GM18873 (cell line): ENCODE measurements at regions not wholly inside any gene's neighbourhood (a gene's known extent, or its start where the extent isn't known, plus 50 kb on each side); places are given as distances from the start of the nearest gene placed in this dataset.

Experiments used
- ATAC-seq: cut with Tn5 transposase; IDR thresholded peaks from one replicate; pipeline ENCODE4 v1.9.1; 2021; ENCODE audit warnings: mild to moderate bottlenecking, moderate library complexity, moderate number of reproducible peaks; ENCODE audit not compliant: unreplicated experiment, low FRiP score

DNA sequence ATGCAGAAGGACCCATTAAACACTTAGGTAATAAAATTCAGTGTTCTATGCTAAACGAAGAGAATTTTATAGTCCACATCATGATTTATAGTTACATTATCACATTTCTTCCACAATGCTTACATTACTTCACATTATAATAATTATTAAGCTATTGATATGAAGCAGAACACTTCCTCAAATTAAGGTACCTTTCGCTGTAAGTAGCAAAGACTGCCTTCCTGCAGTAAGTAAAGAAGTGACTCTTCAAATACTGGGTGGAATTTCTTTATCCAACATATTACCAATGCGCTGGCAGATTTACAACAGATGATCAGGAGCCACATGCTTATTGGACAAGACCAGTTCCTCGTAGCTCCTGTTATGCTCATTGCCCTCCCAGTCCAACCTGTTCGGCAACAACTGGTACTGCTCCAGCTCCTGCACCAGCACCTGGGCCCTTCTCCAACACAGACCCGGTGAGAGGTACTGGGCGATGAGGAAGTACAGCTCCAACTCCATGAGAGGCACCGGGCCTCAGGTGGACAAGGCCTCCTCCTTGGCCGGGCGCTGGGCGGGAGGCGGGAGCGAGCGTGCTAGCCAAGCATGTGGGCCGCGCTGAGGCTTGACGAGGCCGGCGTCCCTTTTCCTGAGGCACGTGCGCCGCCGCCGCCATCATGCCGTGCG lies 210.7 kb upstream of the ATP2B1 start:
- no peak for ATAC-seq

DNA sequence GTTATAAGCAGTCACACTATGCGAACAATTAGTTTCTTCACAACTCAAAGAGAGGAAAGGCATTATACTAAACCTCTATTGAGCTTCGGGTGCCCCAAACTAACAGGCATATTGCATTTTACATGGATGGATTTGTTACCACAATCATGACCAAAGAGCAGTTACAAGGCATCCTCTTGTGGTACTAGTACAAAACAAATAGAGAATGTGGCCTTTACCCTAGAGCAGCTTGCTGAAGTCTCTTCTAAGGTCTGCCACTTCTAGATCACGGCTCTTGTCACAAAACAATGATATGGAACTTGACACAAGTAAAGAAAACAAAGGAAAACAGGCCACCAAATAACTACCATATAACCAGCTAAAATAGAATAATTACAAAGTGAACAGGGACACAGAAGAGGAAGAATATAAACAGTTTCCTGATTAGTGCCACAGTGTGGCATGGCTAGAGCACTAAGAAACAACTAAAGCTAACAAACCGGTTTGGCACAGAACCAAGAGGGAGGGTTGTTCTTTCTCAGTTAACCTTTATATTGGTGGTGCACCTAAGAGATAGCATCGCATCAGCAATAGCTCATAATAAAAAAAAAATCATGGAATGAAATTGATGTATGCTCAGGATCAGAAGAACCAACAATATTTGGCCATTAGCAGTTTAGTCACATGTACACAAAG lies 209.7 kb upstream of the ATP2B1 start:
- ATAC-seq = no peak

DNA sequence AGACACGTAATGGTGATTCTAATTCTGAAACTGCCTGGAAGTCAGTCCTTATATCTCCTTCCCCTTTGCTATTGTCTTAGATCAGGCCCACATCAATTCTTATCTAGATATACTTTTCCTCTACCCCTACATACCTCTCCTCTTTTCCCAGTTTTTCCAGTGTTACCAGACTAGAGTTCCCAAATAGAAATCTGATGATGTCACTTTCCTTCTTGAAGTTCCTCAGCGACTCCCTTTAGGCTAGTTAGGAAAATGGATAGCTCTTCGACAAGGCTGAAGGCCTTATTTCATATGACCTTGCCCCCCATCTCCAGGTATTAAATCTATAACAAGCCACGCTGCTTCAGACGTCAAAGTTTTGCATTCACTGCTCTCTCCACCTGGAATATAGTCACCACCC lies 201.1 kb upstream of the ATP2B1 start:
- no peak for ATAC-seq

DNA sequence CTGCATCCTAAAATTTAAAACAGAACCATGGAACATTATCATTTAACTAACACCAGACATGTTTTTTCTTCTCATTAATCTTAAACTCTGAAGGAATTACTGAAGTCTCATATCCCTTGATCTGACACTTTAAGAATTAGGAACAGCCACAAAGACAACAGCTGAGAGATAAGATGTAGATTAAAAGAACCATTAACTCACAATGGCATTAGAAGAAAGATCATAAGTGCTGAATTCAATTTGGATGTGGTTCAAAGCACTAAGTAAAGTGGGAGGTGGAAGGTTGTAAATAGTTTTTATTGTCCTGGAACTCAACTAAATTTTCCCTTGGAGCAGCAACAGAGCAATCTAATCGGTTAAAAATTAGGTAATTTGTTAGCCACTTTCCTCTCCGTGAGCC lies 199.0 kb upstream of the ATP2B1 start:
- ATAC-seq = no peak

DNA sequence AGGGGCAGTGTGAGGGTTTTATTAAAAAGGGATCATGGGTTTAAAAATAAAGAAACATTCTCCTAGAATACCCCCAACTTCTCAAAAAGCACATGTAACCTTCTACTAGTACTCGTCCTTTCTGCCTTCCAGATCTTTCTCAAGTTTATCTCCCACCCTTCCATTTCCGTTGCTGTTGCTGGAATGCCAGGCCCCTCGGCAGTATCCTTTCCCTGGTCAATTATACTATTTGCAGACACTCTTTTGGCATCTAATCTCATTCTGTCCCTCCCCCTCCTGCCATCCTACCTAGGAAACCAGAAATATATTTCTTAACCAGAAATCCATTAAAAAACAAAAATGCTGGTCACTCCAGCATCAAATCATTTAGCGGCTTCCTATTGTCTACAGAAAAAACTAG lies 198.2 kb upstream of the ATP2B1 start:
- no peak for ATAC-seq

DNA sequence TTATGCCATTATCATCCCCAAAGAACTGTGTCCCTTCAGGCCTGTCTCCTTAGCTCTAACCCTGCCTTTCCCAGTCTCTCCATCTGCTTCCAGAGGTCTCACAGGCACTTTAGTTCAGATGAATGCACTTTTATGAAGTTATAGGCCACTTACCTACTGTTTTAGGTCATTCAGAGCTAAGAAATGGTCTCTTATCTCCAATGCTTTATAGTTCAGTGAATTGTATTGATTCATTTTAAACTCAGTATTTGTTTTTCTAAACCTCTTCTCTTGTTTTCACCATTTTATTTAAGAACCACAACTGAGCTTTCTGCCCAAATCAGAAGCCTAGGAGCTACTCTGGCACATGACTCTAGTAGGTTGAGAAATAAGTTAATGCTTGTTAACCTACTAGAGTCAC lies 197.5 kb upstream of the ATP2B1 start:
- no peak for ATAC-seq

DNA sequence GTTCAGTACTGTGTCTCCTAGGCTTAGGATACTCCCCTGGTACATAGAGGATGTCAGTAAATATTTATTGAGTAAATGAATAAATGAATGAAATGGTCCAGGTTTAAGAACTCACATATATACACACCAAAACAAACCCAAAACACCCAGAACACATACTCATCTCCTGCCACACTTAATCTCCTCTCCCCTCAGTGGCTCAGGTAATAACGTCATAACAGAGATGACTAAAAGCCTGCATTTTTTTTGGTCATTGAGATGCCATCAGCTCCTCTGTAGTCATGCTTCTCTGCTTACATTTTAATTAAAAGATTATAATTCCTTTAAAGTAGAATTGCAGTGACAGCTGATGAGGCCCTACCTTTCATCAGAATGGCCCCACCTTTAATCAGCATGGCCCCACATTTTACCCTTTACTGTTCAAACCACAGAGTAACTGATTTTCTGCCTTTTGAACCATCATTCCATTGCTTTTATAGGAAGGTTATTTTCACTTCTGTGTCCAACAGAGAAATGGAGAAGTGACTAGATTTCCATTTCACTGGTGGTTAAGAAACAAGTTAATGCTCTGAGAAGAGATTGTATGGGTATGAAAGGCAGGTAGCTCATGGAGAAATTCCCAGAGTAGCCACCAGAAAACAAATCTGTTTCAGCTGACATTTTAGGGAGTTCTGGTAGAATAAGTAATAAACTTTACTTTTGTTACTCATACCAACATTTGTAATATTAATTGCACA lies 193.4 kb upstream of the ATP2B1 start:
- ATAC-seq = no peak

DNA sequence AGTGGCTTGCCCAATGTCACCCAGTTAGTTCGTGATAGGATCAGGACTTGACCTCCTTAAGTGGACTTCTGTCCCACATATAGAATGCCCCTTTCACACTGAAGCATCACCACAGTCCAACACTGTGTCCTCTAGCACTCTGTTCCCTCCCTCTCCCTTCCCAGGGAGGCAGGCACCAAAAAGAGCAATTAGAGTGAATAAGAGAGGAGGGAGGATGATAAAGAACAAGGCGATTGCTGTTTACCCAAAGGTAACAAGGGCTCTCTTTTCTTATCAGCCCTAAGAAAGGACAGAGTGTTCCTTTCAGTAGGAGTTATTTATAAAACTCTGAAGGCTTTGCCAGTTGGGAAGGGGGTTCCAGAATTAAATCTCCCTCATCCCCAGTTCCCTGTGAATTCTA lies 192.7 kb upstream of the ATP2B1 start:
- no peak for ATAC-seq

DNA sequence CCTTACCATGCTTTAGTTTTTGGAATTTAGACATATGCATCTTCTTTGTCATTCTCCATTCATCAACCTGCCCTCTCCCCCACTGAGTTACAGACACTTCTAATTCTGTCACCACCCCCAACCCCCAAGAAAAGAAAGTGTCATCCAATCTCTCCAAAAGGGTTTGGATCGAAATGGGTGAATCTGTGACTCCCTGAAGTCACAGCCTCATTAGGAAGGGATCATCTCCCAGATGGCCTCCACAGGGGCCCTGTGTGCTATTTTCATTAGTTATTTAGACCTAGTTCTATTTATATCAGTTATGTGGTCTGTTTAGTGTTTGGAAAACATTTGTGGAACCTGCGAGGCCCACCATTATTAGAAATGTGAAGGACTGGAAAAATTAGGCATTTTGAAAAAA lies 191.0 kb upstream of the ATP2B1 start:
- ATAC-seq = no peak

DNA sequence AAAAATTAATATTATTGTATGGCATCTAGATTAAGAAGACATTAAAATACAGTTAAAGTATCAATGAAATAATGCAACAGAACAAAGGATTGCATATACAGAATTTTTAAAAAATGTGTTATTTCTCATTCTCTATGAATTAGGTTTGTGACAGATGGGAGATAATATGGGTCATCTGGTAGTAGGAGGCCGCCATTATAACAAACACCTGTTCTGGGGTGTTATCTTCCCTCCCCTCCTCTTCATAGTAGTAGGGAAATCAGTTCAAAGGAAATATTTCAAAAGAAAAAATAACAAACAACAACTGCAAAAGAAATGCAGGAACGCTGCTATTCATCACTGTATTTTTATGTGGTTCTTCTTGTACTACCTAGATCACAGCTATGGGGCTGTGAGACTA lies 187.0 kb upstream of the ATP2B1 start:
- no peak for ATAC-seq

DNA sequence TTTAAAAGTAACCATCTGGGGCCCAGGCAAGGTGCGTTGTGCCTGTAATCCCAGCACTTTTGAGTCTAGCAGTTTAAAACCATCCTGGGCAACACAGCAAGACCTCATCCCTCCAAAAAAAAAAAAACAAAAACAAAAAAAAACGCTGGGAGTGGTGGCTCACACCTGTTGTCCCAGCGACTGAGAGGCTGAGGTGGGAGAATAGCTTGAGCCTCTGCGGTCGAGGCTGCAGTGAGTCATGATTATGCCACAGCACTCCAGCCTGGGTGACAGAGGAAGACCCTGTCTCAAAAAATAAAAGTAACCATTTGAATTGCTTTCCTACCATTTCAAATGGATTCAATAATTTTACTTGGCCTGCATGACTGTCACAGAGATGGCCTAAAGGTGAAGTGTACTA lies 186.5 kb upstream of the ATP2B1 start:
- no peak for ATAC-seq

DNA sequence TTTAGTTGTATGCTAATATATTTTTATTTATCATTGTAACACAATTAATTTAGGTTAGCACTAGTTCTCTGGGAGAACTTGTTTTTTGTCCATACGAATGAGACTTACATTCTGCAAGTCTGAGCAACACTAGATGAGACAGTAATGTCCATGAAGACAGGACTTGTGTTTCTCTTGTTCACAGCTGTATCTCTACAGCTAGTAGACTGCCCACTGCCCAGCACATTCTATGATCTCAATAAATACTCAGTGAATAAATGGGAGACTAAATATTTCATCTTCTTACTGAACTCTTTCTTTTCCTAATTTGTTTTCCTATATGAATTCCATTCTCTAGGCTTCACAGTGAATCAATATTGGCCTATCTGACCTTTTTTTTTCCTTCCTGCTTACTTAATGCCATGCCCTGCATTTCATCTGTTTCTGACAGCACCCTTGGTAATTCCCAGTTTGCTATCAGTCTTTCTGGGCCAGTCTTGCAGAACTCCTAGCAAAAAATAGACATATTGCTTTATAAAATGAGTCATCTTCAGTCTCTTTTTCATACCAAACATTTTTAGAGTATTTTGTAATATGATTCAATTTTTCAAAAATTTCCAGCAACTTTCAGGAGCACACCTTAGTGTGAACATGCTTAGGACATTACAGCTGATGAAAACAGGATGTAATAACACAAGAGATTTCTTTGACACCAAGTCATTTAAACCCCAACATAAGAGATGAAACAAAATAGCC lies 185.5 kb upstream of the ATP2B1 start:
- ATAC-seq = no peak

DNA sequence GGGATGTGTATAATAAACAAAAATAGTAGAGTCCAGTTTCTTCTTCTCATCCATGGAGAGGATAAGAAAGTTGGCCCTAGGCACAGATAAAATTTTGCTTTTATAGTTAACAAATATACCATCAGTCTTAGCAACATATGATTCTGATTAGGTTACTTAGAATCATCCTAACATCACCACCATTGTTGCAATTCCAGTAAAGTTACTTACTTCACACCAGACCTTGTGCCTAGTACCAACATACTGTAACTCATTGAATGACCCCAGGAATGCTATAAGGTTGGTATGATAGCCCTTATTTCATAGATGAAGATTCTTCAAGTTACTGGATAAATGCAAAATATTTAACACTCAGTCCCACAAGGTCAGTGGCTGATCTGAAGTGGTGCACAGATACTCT lies 183.8 kb upstream of the ATP2B1 start:
- no peak for ATAC-seq

DNA sequence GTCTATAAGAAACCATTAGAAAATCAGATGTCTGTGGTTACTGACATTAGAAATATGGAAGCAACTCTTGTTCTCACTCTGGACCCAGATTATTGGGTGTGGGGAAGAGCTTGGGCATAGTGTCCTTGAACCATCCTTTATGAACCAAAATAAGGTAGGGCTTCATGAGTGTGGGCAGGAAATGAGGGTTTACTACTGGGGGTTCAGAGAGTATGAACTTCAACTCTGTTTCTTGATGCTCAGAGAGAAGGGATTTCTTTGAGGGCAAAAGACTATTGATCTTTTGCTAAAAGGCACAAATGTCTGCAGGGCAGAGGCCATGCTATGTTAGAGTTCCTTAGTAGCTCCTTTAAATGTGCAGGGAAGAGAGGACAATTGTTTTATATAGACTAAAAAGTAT lies 183.3 kb upstream of the ATP2B1 start:
- ATAC-seq = no peak

DNA sequence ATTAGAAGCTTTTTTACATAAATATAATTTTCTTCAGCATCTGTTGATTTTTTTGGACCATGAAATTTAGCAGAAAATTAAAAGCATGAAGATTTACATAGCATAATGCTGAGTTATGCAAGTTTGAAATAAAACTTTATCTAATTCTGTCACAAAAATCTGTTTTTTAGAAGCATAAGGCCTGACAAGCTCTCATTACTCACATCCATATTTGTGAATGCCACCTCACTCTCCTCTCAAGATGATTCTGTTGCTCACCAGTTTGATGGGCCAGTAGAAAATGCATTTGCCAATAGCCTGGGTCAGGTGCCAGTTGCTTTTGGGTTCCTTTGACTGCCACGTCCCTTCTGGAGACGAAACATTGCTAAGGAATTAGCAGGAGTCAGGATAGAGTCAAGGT lies 181.5 kb upstream of the ATP2B1 start:
- no peak for ATAC-seq

DNA sequence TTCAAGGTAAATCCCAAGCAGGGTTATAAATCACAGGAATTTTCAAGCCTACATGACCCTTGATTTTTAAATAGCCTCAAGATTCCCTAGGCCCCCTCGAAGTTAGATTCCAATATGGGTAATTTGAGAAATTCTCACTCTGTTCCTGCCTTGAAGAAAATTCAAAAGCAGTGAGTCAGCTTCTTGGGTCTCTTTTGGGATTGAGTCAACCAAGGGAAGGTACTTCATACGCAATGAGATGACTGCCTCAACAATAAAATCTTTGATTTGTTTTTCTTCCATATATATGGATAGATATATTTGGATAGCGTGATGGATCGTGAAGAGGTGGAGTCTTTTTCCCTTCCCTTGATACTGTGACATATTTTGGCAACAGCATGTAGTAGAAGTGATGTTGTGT lies 180.4 kb upstream of the ATP2B1 start:
- ATAC-seq = no peak

DNA sequence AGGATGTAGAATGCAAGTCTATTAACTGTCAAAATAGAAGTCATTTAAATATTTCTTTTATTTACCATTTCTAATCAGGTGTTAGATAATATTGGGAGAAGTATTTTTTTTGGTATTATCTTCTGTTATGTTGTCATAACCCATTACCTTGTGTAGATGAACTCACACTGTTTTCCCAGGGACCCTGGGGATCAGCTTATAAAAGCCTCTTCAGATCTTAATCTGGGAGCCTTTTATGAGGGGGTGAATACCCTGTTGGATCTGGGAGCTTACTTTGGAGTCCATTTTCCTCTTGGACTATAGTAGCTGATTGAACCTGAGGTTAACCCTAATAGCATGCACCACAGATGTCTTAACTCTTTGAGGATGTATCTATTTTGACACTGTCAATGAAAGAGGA lies 176.3 kb upstream of the ATP2B1 start:
- ATAC-seq = no peak

DNA sequence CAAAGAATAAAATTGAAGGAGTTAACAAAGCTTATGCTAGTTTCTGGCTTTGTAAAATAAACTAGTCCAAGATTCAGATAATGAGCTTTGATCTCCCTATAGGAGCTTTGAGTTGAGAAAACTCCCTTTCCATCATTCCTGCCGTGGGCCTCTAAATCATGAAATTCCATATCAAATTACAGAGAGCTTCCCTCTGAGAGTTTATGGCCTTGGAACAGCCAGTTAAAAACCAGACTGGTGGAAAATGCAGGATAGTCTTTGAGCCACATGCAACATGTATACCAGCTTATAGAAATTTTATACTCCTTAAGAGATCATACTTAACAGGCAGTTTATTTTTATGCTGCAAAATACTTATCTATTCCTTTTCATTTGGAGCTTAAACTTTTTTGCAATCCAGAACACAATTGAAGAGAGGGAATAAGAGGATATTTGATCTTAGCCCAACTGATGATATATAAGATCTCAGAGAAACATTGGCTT lies 175.8 kb upstream of the ATP2B1 start:
- no peak for ATAC-seq

DNA sequence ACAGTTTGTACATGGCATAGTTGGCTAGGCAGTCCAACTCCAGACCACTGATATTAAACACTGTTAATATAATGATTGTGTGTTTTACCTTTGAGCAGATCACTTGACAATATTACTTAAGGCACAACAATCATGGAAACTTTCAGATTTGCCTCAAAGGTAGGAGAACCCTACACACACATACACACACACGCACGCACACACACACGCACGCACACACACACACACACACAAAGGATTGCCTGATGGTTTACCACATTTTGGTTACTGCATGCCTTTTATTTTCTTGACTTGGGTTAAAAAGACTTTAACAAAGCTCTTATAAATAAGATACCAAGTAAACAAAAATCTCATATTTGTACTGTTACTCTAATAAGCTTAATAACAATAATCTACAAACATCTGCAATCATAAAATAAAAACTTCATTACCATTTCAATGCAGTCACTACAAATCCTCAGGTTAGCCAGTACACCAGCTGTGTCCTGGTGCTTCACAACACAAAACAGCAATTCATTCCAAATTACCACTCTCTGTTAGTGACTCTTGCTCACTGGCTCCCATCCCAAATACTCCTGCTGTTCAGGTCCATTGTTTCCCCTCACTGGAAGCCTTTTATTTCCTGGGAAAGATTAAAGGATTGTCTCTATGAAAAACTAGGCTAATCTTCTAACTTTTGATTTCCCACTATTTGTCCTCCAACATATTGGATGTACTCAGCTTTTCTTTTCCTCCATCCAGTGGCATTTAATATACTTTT lies 175.2 kb upstream of the ATP2B1 start:
- no peak for ATAC-seq

DNA sequence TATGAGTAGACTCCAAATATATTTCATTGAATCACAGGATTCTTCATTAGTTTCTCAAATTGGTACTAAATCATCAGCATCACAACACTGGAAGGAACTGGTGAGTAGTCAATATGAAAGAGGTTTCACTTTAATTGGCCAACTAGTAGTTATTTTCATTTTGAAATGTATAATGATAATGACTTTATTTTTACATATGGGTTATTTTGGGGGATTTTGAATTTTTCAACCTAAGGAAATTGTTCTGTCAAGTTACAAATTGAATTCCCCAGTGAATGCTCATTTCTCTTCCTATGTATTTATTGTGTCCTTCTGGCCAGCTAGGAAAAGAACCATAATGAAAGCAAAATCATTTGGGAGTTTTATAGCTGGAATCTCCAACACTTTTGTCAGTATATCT lies 174.2 kb upstream of the ATP2B1 start:
- no peak for ATAC-seq
